GM23338 (cell line): ENCODE measurements at regions not wholly inside any gene's neighbourhood (a gene's known extent, or its start where the extent isn't known, plus 50 kb on each side); places are given as distances from the start of the nearest gene placed in this dataset.

Experiments
- ATAC-seq: fragments of 200-7000 bp; cut with Tn5 transposase; 3 replicates; pipeline ENCODE4 v1.9.1; 2020
- DNase-seq: peaks from one replicate; pipeline ENCODE4 v3.0.0-alpha.2; 2015; ENCODE audit warnings: low spot score
- H2AFZ ChIP-seq: fragments of 200-600 bp; sonication (generic); 2 replicates; pipeline ENCODE4 v1.8.0; 2016; ENCODE audit warnings: antibody characterized with exemption, mild to moderate bottlenecking, moderate library complexity
- H3F3A ChIP-seq: fragments of 200-600 bp; sonication (generic); replicated peaks from 2 replicates; pipeline ENCODE4 v1.8.0; 2017; ENCODE audit warnings: antibody characterized with exemption, mixed run types, low read depth
- H3K27ac ChIP-seq: fragments of 200-600 bp; sonication (generic); 2 replicates; pipeline ENCODE4 v1.6.1; 2016; ENCODE audit warnings: low read depth
- H3K27me3 ChIP-seq: fragments of 200-600 bp; sonication (generic); 2 replicates; pipeline ENCODE4 v1.8.0; 2016; ENCODE audit warnings: mild to moderate bottlenecking, mixed run types, moderate library complexity; ENCODE audit not compliant: insufficient read depth
- H3K36me3 ChIP-seq: fragments of 200-600 bp; sonication (generic); 2 replicates; pipeline ENCODE4 v1.8.0; 2016; ENCODE audit warnings: mild to moderate bottlenecking; ENCODE audit not compliant: insufficient read depth
- H3K4me1 ChIP-seq: fragments of 200-600 bp; sonication (generic); 2 replicates; pipeline ENCODE4 v1.8.0; 2016; ENCODE audit warnings: mild to moderate bottlenecking, moderate library complexity; ENCODE audit not compliant: insufficient read depth
- H3K4me2 ChIP-seq: fragments of 200-600 bp; sonication (generic); 2 replicates; pipeline ENCODE4 v1.7.1; 2017; ENCODE audit warnings: mixed run types
- H3K4me3 ChIP-seq: fragments of 200-600 bp; sonication (generic); 2 replicates; pipeline ENCODE4 v1.6.1; 2016; ENCODE audit warnings: mixed run types
- H3K79me2 ChIP-seq: fragments of 200-600 bp; sonication (generic); replicated peaks from 2 replicates; pipeline ENCODE4 v1.8.0; 2017; ENCODE audit warnings: mild to moderate bottlenecking; ENCODE audit not compliant: insufficient read depth
- H3K9me2 ChIP-seq: fragments of 200-600 bp; sonication (generic); 2 replicates; pipeline ENCODE4 v1.8.0; 2017; ENCODE audit not compliant: insufficient read depth
- H4K20me1 ChIP-seq: fragments of 200-600 bp; sonication (generic); replicated peaks from 2 replicates; pipeline ENCODE4 v1.8.0; 2017; ENCODE audit warnings: mild to moderate bottlenecking; ENCODE audit not compliant: insufficient read depth
- H3K27ac Mint-ChIP-seq: 2 replicates; pipeline ENCODE4 v1.8.0; 2020; ENCODE audit warnings: inconsistent platforms, mild to moderate bottlenecking, moderate library complexity, mixed read lengths
- H3K27me3 Mint-ChIP-seq: 3 replicates; pipeline ENCODE4 v1.8.0; 2022; ENCODE audit warnings: low read depth, mild to moderate bottlenecking, moderate library complexity, mixed read lengths, inconsistent platforms; ENCODE audit not compliant: insufficient read depth, poor library complexity
- H3K36me3 Mint-ChIP-seq: 3 replicates; pipeline ENCODE4 v1.8.0; 2021; ENCODE audit warnings: low read depth, mild to moderate bottlenecking, inconsistent platforms, moderate library complexity, mixed read lengths
- H3K4me1 Mint-ChIP-seq: 3 replicates; pipeline ENCODE4 v1.8.0; 2020; ENCODE audit warnings: mild to moderate bottlenecking, inconsistent platforms, mixed read lengths
- H3K4me3 Mint-ChIP-seq: 3 replicates; pipeline ENCODE4 v1.8.0; 2021; ENCODE audit warnings: moderate library complexity, mild to moderate bottlenecking, inconsistent platforms, mixed read lengths
- H3K9me3 Mint-ChIP-seq: 3 replicates; pipeline ENCODE4 v1.8.0; 2020; ENCODE audit warnings: moderate library complexity, mild to moderate bottlenecking, inconsistent platforms, mixed read lengths
- CREB1 ChIP-seq: fragments of 250-450 bp; sonication (Bioruptor Pico); IDR thresholded peaks from 2 replicates; pipeline ENCODE4 v1.5.0; 2020; ENCODE audit warnings: low read depth, mild to moderate bottlenecking, moderate library complexity
- CTCF ChIP-seq, 2 experiments: fragments of 200-600 bp in 1 of 2; sonication (generic) in 1 of 2; conservative IDR thresholded peaks; 2 replicates each; pipeline versions ENCODE4 v1.5.1 to v1.6.1; 2016 to 2017; ENCODE audit warnings: antibody characterized with exemption in 2 of 2, low read depth in 2 of 2, mild to moderate bottlenecking in 2 of 2, moderate library complexity in 1 of 2
- ETS1 ChIP-seq: IDR thresholded peaks from 2 replicates; pipeline ENCODE4 v1.6.1; 2016; ENCODE audit warnings: antibody characterized with exemption
- EZH2 ChIP-seq: fragments of 200-600 bp; sonication (generic); IDR thresholded peaks from one replicate; pipeline ENCODE4 v1.8.0; 2017; ENCODE audit warnings: antibody characterized with exemption, mild to moderate bottlenecking, low read depth; ENCODE audit not compliant: unreplicated experiment
- EZH2phosphoT487 ChIP-seq: fragments of 200-600 bp; sonication (generic); IDR thresholded peaks from one replicate; pipeline ENCODE4 v1.8.1; 2018; ENCODE audit warnings: antibody characterized with exemption; ENCODE audit not compliant: unreplicated experiment
- JUNB ChIP-seq: IDR thresholded peaks from one replicate; pipeline ENCODE4 v1.6.1; 2016; ENCODE audit warnings: antibody characterized with exemption; ENCODE audit not compliant: unreplicated experiment
- NANOG ChIP-seq: IDR thresholded peaks from 2 replicates; pipeline ENCODE4 v1.6.1; 2016; ENCODE audit warnings: antibody characterized with exemption, borderline replicate concordance
- POLR2AphosphoS5 ChIP-seq: IDR thresholded peaks from 2 replicates; pipeline ENCODE4 v1.6.1; 2016; ENCODE audit warnings: antibody characterized with exemption, low read depth
- REST ChIP-seq: IDR thresholded peaks from one replicate; pipeline ENCODE4 v1.6.1; 2018; ENCODE audit warnings: antibody characterized with exemption; ENCODE audit not compliant: unreplicated experiment
- STAT1 ChIP-seq: IDR thresholded peaks from one replicate; pipeline ENCODE4 v1.6.1; 2016; ENCODE audit warnings: antibody characterized with exemption; ENCODE audit not compliant: unreplicated experiment
- ZNF114 ChIP-seq: fragments of 250-450 bp; sonication (Bioruptor Pico); IDR thresholded peaks from 2 replicates; pipeline ENCODE4 v1.5.0; 2020; ENCODE audit warnings: mild to moderate bottlenecking, moderate library complexity
- ZNF331 ChIP-seq: fragments of 250-450 bp; sonication (Bioruptor Pico); IDR thresholded peaks from 2 replicates; pipeline ENCODE4 v1.5.0; 2020; ENCODE audit warnings: low read depth, mild to moderate bottlenecking, moderate library complexity
- ZNF462 ChIP-seq: fragments of 250-450 bp; sonication (Bioruptor Pico); IDR thresholded peaks from 2 replicates; pipeline ENCODE4 v1.5.0; 2020; ENCODE audit warnings: mild to moderate bottlenecking, moderate library complexity

- ATAC-seq = no peak; the same call in 2 of the 3 replicates
- DNase-seq = no peak
- Histone ChIP-seq H3F3A (no peaks in the 10 kb centered on the region), H3K79me2 (no peaks in the 10 kb centered on the region), H3K4me1 (no peaks in the 10 kb centered on the region; the same call in 1 of the 2 replicates), H3K9me2 (no peaks in the 10 kb centered on the region), H2AFZ (peak overlapping the region; percentile 95; the same call in 1 of the 2 replicates), H3K36me3 (no peaks in the 10 kb centered on the region), H3K4me2 (no peak overlapping the region), H4K20me1 (no peaks in the 10 kb centered on the region), H3K27me3 (no peaks in the 10 kb centered on the region), H3K4me3 (no peak overlapping the region), H3K27ac (no peak overlapping the region)
- Mint-ChIP-seq H3K36me3 (no peaks in the 10 kb centered on the region), H3K9me3 (no peaks in the 10 kb centered on the region), H3K27ac (no peak overlapping the region), H3K4me1 (peaks cover 11% of the 10 kb centered on the region), H3K27me3 (peaks cover 14% of the 10 kb centered on the region), H3K4me3 (no peak overlapping the region)
- TF ChIP-seq ZNF114 (CRISPR knock-in tag) = no peak
- no peak for TF ChIP-seq ETS1
- no peak for TF ChIP-seq EZH2
- no peak for TF ChIP-seq POLR2AphosphoS5
- no peak for TF ChIP-seq REST
- no peak for TF ChIP-seq CREB1 (CRISPR knock-in tag)
- no peak for TF ChIP-seq EZH2phosphoT487
- no peak for TF ChIP-seq ZNF331 (CRISPR knock-in tag)
- no peak for TF ChIP-seq JUNB
- no peak for TF ChIP-seq STAT1
- no peak for TF ChIP-seq ZNF462
- no peak for TF ChIP-seq CTCF (conservative IDR thresholded peaks at IDR 0.05; ENCODE audit: low read depth in 2 of 2)
- no peak for TF ChIP-seq NANOG
Measured at GRCh38 chr10:98320486-98321185, 52.6 kb upstream of the LOXL4 start.
